ENCODE measurements at regions not wholly inside any gene's neighbourhood (a gene's known extent, or its start where the extent isn't known, plus 50 kb on each side); places are given as distances from the start of the nearest gene placed in this dataset.

DNA sequence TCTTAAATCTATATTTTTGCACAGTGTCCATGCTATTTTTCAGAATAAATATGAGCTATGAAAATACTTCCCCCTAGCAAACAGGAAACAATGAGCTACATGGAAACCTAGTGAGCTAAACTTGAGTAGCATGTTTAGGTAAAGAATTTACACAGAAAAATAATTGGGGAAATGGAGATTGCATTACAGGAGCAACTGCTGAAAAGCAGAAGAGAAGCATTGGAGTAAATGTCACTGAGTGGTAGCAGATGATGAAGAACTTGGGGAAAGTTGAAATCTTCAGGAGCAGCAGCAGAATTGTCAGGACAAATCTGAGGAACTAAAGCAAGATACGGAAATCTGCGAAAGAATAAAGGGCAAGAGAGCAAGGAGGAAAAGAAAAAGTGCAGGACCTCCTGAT is 610.3 kb downstream of the TLE1 start:
- TF ChIP-seq POLR2A (IDR thresholded peaks at IDR 0.05; ENCODE audit: extremely low read depth, insufficient read length) (no peak), MYC (IDR thresholded peaks at IDR 0.05; ENCODE audit: low read depth, low read length) (no peak)
- TF ChIP-seq, protein P1, sequence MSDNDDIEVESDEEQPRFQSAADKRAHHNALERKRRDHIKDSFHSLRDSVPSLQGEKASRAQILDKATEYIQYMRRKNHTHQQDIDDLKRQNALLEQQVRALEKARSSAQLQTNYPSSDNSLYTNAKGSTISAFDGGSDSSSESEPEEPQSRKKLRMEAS (IDR thresholded peaks at IDR 0.05; ENCODE audit: low read depth, low read length) = no peak
- TF ChIP-seq, protein P2, sequence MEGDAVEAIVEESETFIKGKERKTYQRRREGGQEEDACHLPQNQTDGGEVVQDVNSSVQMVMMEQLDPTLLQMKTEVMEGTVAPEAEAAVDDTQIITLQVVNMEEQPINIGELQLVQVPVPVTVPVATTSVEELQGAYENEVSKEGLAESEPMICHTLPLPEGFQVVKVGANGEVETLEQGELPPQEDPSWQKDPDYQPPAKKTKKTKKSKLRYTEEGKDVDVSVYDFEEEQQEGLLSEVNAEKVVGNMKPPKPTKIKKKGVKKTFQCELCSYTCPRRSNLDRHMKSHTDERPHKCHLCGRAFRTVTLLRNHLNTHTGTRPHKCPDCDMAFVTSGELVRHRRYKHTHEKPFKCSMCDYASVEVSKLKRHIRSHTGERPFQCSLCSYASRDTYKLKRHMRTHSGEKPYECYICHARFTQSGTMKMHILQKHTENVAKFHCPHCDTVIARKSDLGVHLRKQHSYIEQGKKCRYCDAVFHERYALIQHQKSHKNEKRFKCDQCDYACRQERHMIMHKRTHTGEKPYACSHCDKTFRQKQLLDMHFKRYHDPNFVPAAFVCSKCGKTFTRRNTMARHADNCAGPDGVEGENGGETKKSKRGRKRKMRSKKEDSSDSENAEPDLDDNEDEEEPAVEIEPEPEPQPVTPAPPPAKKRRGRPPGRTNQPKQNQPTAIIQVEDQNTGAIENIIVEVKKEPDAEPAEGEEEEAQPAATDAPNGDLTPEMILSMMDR (IDR thresholded peaks at IDR 0.05; ENCODE audit: low read depth, low read length) = no peak

DNA sequence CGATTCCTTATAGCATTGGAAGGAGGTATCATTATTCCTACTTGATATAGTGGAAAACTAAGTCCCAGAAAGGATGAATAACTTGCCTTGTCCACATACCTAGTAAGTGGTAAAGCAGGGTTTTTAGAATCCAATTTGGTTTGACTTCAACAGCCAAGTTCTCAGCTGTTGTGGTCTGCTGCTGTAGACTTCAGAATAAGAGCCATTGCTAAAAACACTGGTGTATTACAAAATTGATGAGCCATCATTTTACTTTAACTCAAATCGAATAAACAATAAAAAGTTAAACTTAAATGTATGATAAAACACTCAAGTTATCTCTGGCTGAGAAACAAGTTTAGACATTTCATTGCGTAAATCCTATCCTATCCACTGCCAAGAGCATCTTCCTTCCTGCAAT is 610.8 kb downstream of the TLE1 start:
- TF ChIP-seq MYC (IDR thresholded peaks at IDR 0.05; ENCODE audit: low read depth, low read length) (no peak), POLR2A (IDR thresholded peaks at IDR 0.05; ENCODE audit: extremely low read depth, insufficient read length) (no peak)
- TF ChIP-seq, protein P2 (IDR thresholded peaks at IDR 0.05; ENCODE audit: low read depth, low read length) = no peak
- TF ChIP-seq, protein P1 (IDR thresholded peaks at IDR 0.05; ENCODE audit: low read depth, low read length) = no peak
- no peak for DNase-seq (ENCODE audit: low read depth)
- no peak overlapping the region for H3K4me3 ChIP-seq (ENCODE audit: low read depth, low read length)

More for the DNA sequence above, 610.3 kb downstream of the TLE1 start:
- DNase-seq (ENCODE audit: low read depth) = no peak
- no peak overlapping the region for H3K4me3 ChIP-seq (ENCODE audit: low read depth, low read length)

- DNase-seq (ENCODE audit: low read depth) = no peak
- TF ChIP-seq, protein P1 (IDR thresholded peaks at IDR 0.05; ENCODE audit: low read depth, low read length) = no peak
- TF ChIP-seq, protein P2 (IDR thresholded peaks at IDR 0.05; ENCODE audit: low read depth, low read length) = no peak
- no peak for TF ChIP-seq POLR2A (IDR thresholded peaks at IDR 0.05; ENCODE audit: extremely low read depth, insufficient read length)
- H3K4me3 ChIP-seq (ENCODE audit: low read depth, low read length) = no peak overlapping the region
These were observed 611.8 kb downstream of the TLE1 start for GRCh38 chr9:81077572-81077971.

DNA sequence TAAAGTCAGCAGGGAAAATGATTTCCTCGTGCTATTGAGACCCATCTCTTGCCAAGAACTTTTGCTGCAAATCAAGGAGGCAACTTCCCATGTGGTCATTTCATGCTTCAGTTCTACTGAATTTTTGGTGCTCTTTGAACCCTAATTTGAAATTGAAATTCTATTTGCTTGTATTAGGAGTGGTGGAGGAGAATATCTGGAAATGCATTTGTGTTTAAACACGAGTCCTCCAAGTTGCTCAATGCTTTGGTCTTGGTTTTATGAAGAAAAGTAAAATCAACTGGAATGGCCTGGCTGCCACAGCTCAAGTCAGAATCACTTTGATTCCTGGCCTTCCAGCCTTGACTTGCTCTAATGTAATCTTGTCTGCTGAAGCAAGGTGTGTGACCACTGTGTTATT is 613.2 kb downstream of the TLE1 start:
- DNase-seq (ENCODE audit: low read depth) = no peak
- TF ChIP-seq MYC (IDR thresholded peaks at IDR 0.05; ENCODE audit: low read depth, low read length) (no peak), POLR2A (IDR thresholded peaks at IDR 0.05; ENCODE audit: extremely low read depth, insufficient read length) (no peak)
- TF ChIP-seq, protein P1 (IDR thresholded peaks at IDR 0.05; ENCODE audit: low read depth, low read length) = no peak
- TF ChIP-seq, protein P2 (IDR thresholded peaks at IDR 0.05; ENCODE audit: low read depth, low read length) = no peak

GRCh38 chr9:81074221-81074620 is 615.1 kb downstream of the TLE1 start:
- H3K4me3 ChIP-seq (ENCODE audit: low read depth, low read length) = no peak overlapping the region
- no peak for DNase-seq (ENCODE audit: low read depth)
- TF ChIP-seq, protein P2 (IDR thresholded peaks at IDR 0.05; ENCODE audit: low read depth, low read length) = no peak
- TF ChIP-seq, protein P1 (IDR thresholded peaks at IDR 0.05; ENCODE audit: low read depth, low read length) = no peak
- TF ChIP-seq MYC (IDR thresholded peaks at IDR 0.05; ENCODE audit: low read depth, low read length) (no peak), POLR2A (IDR thresholded peaks at IDR 0.05; ENCODE audit: extremely low read depth, insufficient read length) (no peak)

More for the DNA sequence above, 613.2 kb downstream of the TLE1 start:
- no peak overlapping the region for H3K4me3 ChIP-seq (ENCODE audit: low read depth, low read length)

DNA sequence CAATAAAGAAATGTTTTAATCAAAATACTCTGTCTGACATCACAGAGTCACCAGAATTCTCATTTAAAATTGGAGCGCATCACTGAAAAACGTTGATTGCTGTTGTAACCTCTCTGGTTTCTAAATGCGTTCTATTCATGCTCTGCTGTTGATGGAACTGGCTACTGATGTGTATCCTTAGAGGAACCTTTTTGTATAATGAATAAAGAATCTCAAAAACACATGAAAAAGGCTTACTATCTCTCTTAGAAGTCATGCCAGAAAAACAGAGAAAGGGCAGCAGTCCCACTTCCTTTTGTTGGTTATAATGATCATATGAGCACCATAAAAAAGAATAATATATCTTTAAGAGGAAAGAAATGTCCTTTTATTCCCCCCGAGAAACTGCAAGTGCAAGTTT is 615.5 kb downstream of the TLE1 start:
- no peak overlapping the region for H3K4me3 ChIP-seq (ENCODE audit: low read depth, low read length)
- DNase-seq (ENCODE audit: low read depth) = no peak
- TF ChIP-seq, protein P1 (IDR thresholded peaks at IDR 0.05; ENCODE audit: low read depth, low read length) = no peak
- TF ChIP-seq POLR2A (IDR thresholded peaks at IDR 0.05; ENCODE audit: extremely low read depth, insufficient read length) (no peak), MYC (IDR thresholded peaks at IDR 0.05; ENCODE audit: low read depth, low read length) (no peak)
- TF ChIP-seq, protein P2 (IDR thresholded peaks at IDR 0.05; ENCODE audit: low read depth, low read length) = no peak
